SK-N-SH (cell line): ENCODE measurements at regions not wholly inside any gene's neighbourhood (a gene's known extent, or its start where the extent isn't known, plus 50 kb on each side); places are given as distances from the start of the nearest gene placed in this dataset.

ENCODE experiments used
- CTCF ChIA-PET: fragments of 300-600, 350-600 bp; formaldehyde crosslinking; extraction: SDS; loops from one replicate; lab custom pipeline; 2021; lab: Yijun Ruan, JAX
- POLR2A ChIA-PET: fragments of 350-600 bp; sonication (Branson Sonifier 250); formaldehyde crosslinking; extraction: SDS; loops from one replicate; lab custom pipeline; 2020; ENCODE audit warnings: antibody characterized with exemption, inconsistent platforms; lab: Yijun Ruan, JAX
- DNase-seq: peaks from one replicate; pipeline ENCODE4 v3.0.0; 2012
- H2AFZ ChIP-seq: fragments of 200-600 bp; sonication (generic); 2 replicates; pipeline ENCODE4 v1.8.1; 2016; ENCODE audit warnings: antibody characterized with exemption, mild to moderate bottlenecking, low read depth
- H3F3A ChIP-seq: fragments of 200-600 bp; sonication (generic); replicated peaks from 2 replicates; pipeline ENCODE3; 2016; ENCODE audit warnings: antibody characterized with exemption, mild to moderate bottlenecking; ENCODE audit not compliant: insufficient read depth
- H3K27ac ChIP-seq, 2 experiments: fragments of 200-500 bp in 1 of 2; fragments of 200-600 bp in 1 of 2; sonication (Bioruptor generic) in 1 of 2; sonication (generic), shearing (Covaris generic) in 1 of 2; 2 replicates each; pipeline versions ENCODE4 v1.5.1 to v1.6.1; 2014 to 2016; ENCODE audit warnings: low read depth in 2 of 2, inconsistent platforms in 1 of 2, low read length in 1 of 2, mild to moderate bottlenecking in 1 of 2, mixed read lengths in 1 of 2
- H3K27me3 ChIP-seq: fragments of 200-600 bp; sonication (generic), shearing (Covaris generic); 2 replicates; pipeline ENCODE4 v1.6.1; 2016; ENCODE audit warnings: mixed run types; ENCODE audit not compliant: insufficient read depth
- H3K36me3 ChIP-seq, 2 experiments: fragments of 200-500 bp in 1 of 2; fragments of 200-600 bp in 1 of 2; sonication (Bioruptor generic) in 1 of 2; sonication (generic) in 1 of 2; replicated peaks in 1 of 2; 2 replicates each; pipeline versions ENCODE3 to v1.5.1; 2014 to 2016; ENCODE audit warnings: low read length in 1 of 2, mild to moderate bottlenecking in 1 of 2; ENCODE audit not compliant: insufficient read depth in 2 of 2, control insufficient read depth in 1 of 2
- H3K4me1 ChIP-seq, 2 experiments: fragments of 200-500 bp in 1 of 2; fragments of 200-600 bp in 1 of 2; sonication (Bioruptor generic) in 1 of 2; sonication (generic), shearing (Covaris generic) in 1 of 2; 2 replicates each; pipeline versions ENCODE4 v1.5.1 to v1.6.1; 2014 to 2016; ENCODE audit warnings: low read depth in 1 of 2, low read length in 1 of 2, mixed run types in 1 of 2; ENCODE audit not compliant: insufficient read depth in 2 of 2, control insufficient read depth in 1 of 2
- H3K4me2 ChIP-seq: fragments of 200-600 bp; sonication (generic), shearing (Covaris generic); 2 replicates; pipeline ENCODE4 v1.6.1; 2017; ENCODE audit warnings: mixed run types
- H3K4me3 ChIP-seq, 2 experiments: fragments of 200-500 bp in 1 of 2; fragments of 200-600 bp in 1 of 2; sonication (Bioruptor generic) in 1 of 2; sonication (generic), shearing (Covaris generic) in 1 of 2; 2 replicates each; pipeline versions ENCODE4 v1.5.1 to v1.8.1; 2014 to 2016; ENCODE audit warnings: low read depth in 2 of 2, inconsistent platforms in 1 of 2, low read length in 1 of 2, mild to moderate bottlenecking in 1 of 2, mixed read lengths in 1 of 2, moderate library complexity in 1 of 2
- H3K79me2 ChIP-seq: fragments of 200-600 bp; sonication (generic); 2 replicates; pipeline ENCODE4 v1.8.1; 2017; ENCODE audit warnings: mild to moderate bottlenecking; ENCODE audit not compliant: insufficient read depth
- H3K9ac ChIP-seq: fragments of 200-600 bp; sonication (generic); 2 replicates; pipeline ENCODE4 v1.6.1; 2017; ENCODE audit warnings: mixed run types
- H3K9me2 ChIP-seq: fragments of 200-600 bp; sonication (generic); 2 replicates; pipeline ENCODE4 v1.6.1; 2017; ENCODE audit warnings: mixed run types
- H3K9me3 ChIP-seq: fragments of 200-600 bp; sonication (generic); 2 replicates; pipeline ENCODE4 v1.6.1; 2017; ENCODE audit warnings: mixed run types, mild to moderate bottlenecking, moderate library complexity
- H4K20me1 ChIP-seq: fragments of 200-600 bp; sonication (generic); 2 replicates; pipeline ENCODE4 v1.6.1; 2017; ENCODE audit warnings: mild to moderate bottlenecking, mixed run types; ENCODE audit not compliant: insufficient read depth
- CHD2 ChIP-seq: fragments of 150-350 bp; IDR thresholded peaks from 2 replicates; pipeline ENCODE4 v1.6.1; 2018; ENCODE audit warnings: low read length; ENCODE audit not compliant: partially characterized antibody
- CTCF ChIP-seq: fragments of 200-600 bp; sonication (generic); IDR thresholded peaks from 2 replicates; pipeline ENCODE4 v1.6.1; 2017; ENCODE audit warnings: antibody characterized with exemption, mild to moderate bottlenecking, moderate library complexity
- EP300 ChIP-seq, 2 experiments: IDR thresholded peaks; 2 replicates each; pipeline versions ENCODE4 v1.4.0 to v1.6.1; 2012; ENCODE audit warnings: borderline replicate concordance in 1 of 2, low read depth in 1 of 2, low read length in 1 of 2
- FOSL2 ChIP-seq: IDR thresholded peaks from 2 replicates; pipeline ENCODE4 v1.4.0; 2012; ENCODE audit warnings: low read depth, mild to moderate bottlenecking, moderate library complexity, borderline replicate concordance
- FOXJ3 ChIP-seq: sonication (generic); formaldehyde crosslinking; IDR thresholded peaks from 2 replicates; pipeline ENCODE4 v1.5.1; 2020; ENCODE audit warnings: mild to moderate bottlenecking, missing genetic modification reagents
- JUND ChIP-seq: IDR thresholded peaks from 2 replicates; pipeline ENCODE4 v1.4.0; 2012
- MEF2A ChIP-seq: IDR thresholded peaks from 2 replicates; pipeline ENCODE4 v1.4.0; 2012; ENCODE audit warnings: low read depth, borderline replicate concordance
- MXI1 ChIP-seq: IDR thresholded peaks from 2 replicates; pipeline ENCODE4 v1.6.1; 2012; ENCODE audit warnings: mild to moderate bottlenecking, low read depth, low read length, improper control_type of control experiment
- NRF1 ChIP-seq: IDR thresholded peaks from 2 replicates; pipeline ENCODE4 v1.6.1; 2012; ENCODE audit warnings: low read depth, mild to moderate bottlenecking, low read length
- PBX3 ChIP-seq: IDR thresholded peaks from 2 replicates; pipeline ENCODE4; 2012
- POLR2AphosphoS5 ChIP-seq: IDR thresholded peaks from 2 replicates; pipeline ENCODE4 v1.6.1; 2012; ENCODE audit warnings: low read depth, low read length
- RAD21 ChIP-seq: IDR thresholded peaks from 2 replicates; pipeline ENCODE4 v1.6.1; 2012; ENCODE audit warnings: mild to moderate bottlenecking, low read length
- RCOR1 ChIP-seq: fragments of 150-350 bp; IDR thresholded peaks from 2 replicates; pipeline ENCODE4 v1.6.1; 2017; ENCODE audit warnings: antibody characterized with exemption, low read length
- REST ChIP-seq: IDR thresholded peaks from 2 replicates; pipeline ENCODE4 v1.6.1; 2012; ENCODE audit warnings: mild to moderate bottlenecking, low read depth, low read length, moderate library complexity
- SMC3 ChIP-seq: IDR thresholded peaks from 2 replicates; pipeline ENCODE4 v1.6.1; 2012; ENCODE audit warnings: low read depth, low read length, improper control_type of control experiment
- TCF12 ChIP-seq: IDR thresholded peaks from 2 replicates; pipeline ENCODE4 v1.4.0; 2012
- TEAD4 ChIP-seq: IDR thresholded peaks from 2 replicates; pipeline ENCODE4 v1.4.0; 2012; ENCODE audit warnings: mild to moderate bottlenecking, borderline replicate concordance; ENCODE audit not compliant: insufficient read depth
- USF1 ChIP-seq: IDR thresholded peaks from 2 replicates; pipeline ENCODE4 v1.4.0; 2012; ENCODE audit warnings: low read depth, borderline replicate concordance
- USF2 ChIP-seq: fragments of 150-350 bp; IDR thresholded peaks from 2 replicates; pipeline ENCODE4 v1.6.1; 2017; ENCODE audit warnings: antibody characterized with exemption, low read length, low read depth, borderline replicate concordance
- YY1 ChIP-seq: IDR thresholded peaks from 2 replicates; pipeline ENCODE4 v1.4.0; 2012; ENCODE audit warnings: low read depth, mild to moderate bottlenecking
- WGBS: methylation state at CpG from one replicate; pipeline ENCODE4 v1.1.6; 2017; ENCODE audit warnings: low lambda C conversion rate; 5-methylcytosine and 5-hydroxymethylcytosine counted together
- TF ChIP-seq, protein P1 (sequence below): fragments of 150-350 bp; IDR thresholded peaks from 2 replicates; pipeline ENCODE4 v1.6.1; 2016; ENCODE audit warnings: mild to moderate bottlenecking, low read depth, low read length

- ChIA-PET CTCF (no interaction called here), POLR2A (no interaction called here)
- no peaks in the 10 kb centered on the region for H3K27me3 ChIP-seq
- H3K9ac ChIP-seq: no peak overlapping the region
- H3K4me3 ChIP-seq: no peak overlapping the region
- H3K9me2 ChIP-seq: no peaks in the 10 kb centered on the region
- no peak overlapping the region for H3K27ac ChIP-seq
- no peak overlapping the region for H3K4me2 ChIP-seq
- no peak for TF ChIP-seq CTCF
- TF ChIP-seq TCF12: no peak
- no peak for TF ChIP-seq TEAD4
- TF ChIP-seq RAD21: no peak
- no peak for TF ChIP-seq NRF1
- H3K36me3 ChIP-seq: no peaks in the 10 kb centered on the region
- H3K9me3 ChIP-seq: no peaks in the 10 kb centered on the region
- no peaks in the 10 kb centered on the region for H3F3A ChIP-seq
- H3K79me2 ChIP-seq: no peaks in the 10 kb centered on the region
- 2% methylated on average over 3 of the region's 3 CpGs for WGBS
- no peaks in the 10 kb centered on the region for H4K20me1 ChIP-seq
- no peak for DNase-seq
- H3K4me1 ChIP-seq: no peaks in the 10 kb centered on the region
- no peak overlapping the region for H2AFZ ChIP-seq
These were observed 57.8 kb upstream of the TRPM3 start for GRCh38 chr9:71179183-71179582.

DNA sequence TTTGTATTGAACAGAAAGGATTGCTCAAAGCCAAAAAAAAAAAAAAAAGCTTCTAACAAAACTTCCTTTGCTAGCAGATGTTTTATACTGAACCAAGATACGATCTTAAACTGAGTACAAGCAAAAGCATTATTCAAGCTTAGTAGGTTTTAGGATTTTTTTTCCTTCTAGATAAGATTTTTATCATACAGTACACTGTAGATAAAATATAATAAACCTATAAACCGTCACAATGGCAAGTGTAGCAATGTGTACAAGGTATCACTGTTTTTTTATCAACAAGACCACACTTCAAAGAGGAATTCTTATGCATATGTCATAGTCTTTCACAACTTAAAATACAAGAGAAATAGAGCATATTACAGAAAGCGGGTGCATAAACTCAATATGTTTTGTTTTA is 56.5 kb upstream of the TRPM3 start:
- Histone ChIP-seq H3K9me2 (no peaks in the 10 kb centered on the region), H3K9me3 (no peaks in the 10 kb centered on the region), H3K4me1 (no peaks in the 10 kb centered on the region), H3K79me2 (no peaks in the 10 kb centered on the region), H3K4me2 (no peak overlapping the region), H3F3A (no peaks in the 10 kb centered on the region), H3K4me3 (no peak overlapping the region), H2AFZ (no peak overlapping the region), H3K27ac (no peak overlapping the region), H3K27me3 (no peaks in the 10 kb centered on the region), H4K20me1 (no peaks in the 10 kb centered on the region), H3K9ac (no peak overlapping the region), H3K36me3 (no peaks in the 10 kb centered on the region)
- 1% methylated on average over 3 of the region's 3 CpGs for WGBS
- ChIA-PET POLR2A (no interaction called here), CTCF (no interaction called here)
- no peak for DNase-seq
- TF ChIP-seq JUND (no peak), USF2 (no peak), MXI1 (no peak), TCF12 (no peak), REST (no peak), FOSL2 (no peak), FOXJ3 (CRISPR knock-in tag) (no peak), EP300 (IDR thresholded peaks at IDR 0.05; ENCODE audit: borderline replicate concordance in 1 of 2, low read depth in 1 of 2, low read length in 1 of 2) (no peak), YY1 (no peak), MEF2A (no peak), POLR2AphosphoS5 (no peak), PBX3 (no peak), USF1 (no peak), CHD2 (no peak), SMC3 (no peak), RCOR1 (no peak)
- TF ChIP-seq, protein P1, sequence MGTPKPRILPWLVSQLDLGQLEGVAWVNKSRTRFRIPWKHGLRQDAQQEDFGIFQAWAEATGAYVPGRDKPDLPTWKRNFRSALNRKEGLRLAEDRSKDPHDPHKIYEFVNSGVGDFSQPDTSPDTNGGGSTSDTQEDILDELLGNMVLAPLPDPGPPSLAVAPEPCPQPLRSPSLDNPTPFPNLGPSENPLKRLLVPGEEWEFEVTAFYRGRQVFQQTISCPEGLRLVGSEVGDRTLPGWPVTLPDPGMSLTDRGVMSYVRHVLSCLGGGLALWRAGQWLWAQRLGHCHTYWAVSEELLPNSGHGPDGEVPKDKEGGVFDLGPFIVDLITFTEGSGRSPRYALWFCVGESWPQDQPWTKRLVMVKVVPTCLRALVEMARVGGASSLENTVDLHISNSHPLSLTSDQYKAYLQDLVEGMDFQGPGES: no peak
